ENCODE measurements at regions not wholly inside any gene's neighbourhood (a gene's known extent, or its start where the extent isn't known, plus 50 kb on each side); places are given as distances from the start of the nearest gene placed in this dataset.

- TF ChIP-seq POLR2AphosphoS5 (IDR thresholded peaks at IDR 0.05): no peak
- no peak for TF ChIP-seq CTCF (IDR thresholded peaks at IDR 0.05 in 8 of 11, conservative IDR thresholded peaks at IDR 0.05 in 3 of 11)
- no peak for TF ChIP-seq POLR2A (IDR thresholded peaks at IDR 0.05)
- peaks cover 0 to 28% (median 0%) of the 10 kb centered on the region in 7 donors for H3K27me3 ChIP-seq (replicated peaks in 1 of 7)
- intact Hi-C loops (cut with DNase I; ENCODE audit: low total_unique reads): no loop called here
- H3K36me3 ChIP-seq: no peaks in the 10 kb centered on the region
- no peak for DNase-seq
- no peaks in the 10 kb centered on the region for H3K4me1 ChIP-seq
- 68 to 80% (median 76%) methylated on average over 3 of the region's 3 CpGs for WGBS, 5 donors
- peaks cover 0 to 8% (median 0%) of the 10 kb centered on the region in 8 donors for H3K9me3 ChIP-seq
- no peak overlapping the region for H3K27ac ChIP-seq
- H3K4me3 ChIP-seq: no peak overlapping the region
Observed at GRCh38 chr12:108400056-108400455, 60.9 kb upstream of the CMKLR1 start.

- TF ChIP-seq POLR2A (IDR thresholded peaks at IDR 0.05) (no peak), CTCF (IDR thresholded peaks at IDR 0.05 in 8 of 11, conservative IDR thresholded peaks at IDR 0.05 in 3 of 11) (no peak), POLR2AphosphoS5 (IDR thresholded peaks at IDR 0.05) (no peak)
- no peak for DNase-seq
Observed at GRCh38 chr12:108399514-108399913, 60.4 kb upstream of the CMKLR1 start.

GRCh38 chr12:108394196-108394595 lies 55.1 kb upstream of the CMKLR1 start:
- TF ChIP-seq POLR2A (IDR thresholded peaks at IDR 0.05): no peak
- TF ChIP-seq POLR2AphosphoS5 (IDR thresholded peaks at IDR 0.05): no peak
- no peak for TF ChIP-seq CTCF (IDR thresholded peaks at IDR 0.05 in 8 of 11, conservative IDR thresholded peaks at IDR 0.05 in 3 of 11)
- Histone ChIP-seq H3K27ac (no peak overlapping the region), H3K27me3 (replicated peaks in 1 of 7) (peaks cover 0 to 50% (median 0%) of the 10 kb centered on the region in 7 donors), H3K36me3 (no peaks in the 10 kb centered on the region), H3K9me3 (peaks cover 0 to 8% (median 0%) of the 10 kb centered on the region in 8 donors), H3K4me1 (no peaks in the 10 kb centered on the region), H3K4me3 (no peak overlapping the region)
- no peak for DNase-seq
- intact Hi-C loops (cut with DNase I; ENCODE audit: low total_unique reads): no loop called here
- WGBS, 5 donors: 47 to 71% (median 66%) methylated on average over 5 of the region's 5 CpGs

More at GRCh38 chr12:108399514-108399913, 60.4 kb upstream of the CMKLR1 start:
- 34 to 63% (median 48%) methylated on average over 5 of the region's 5 CpGs for WGBS, 5 donors
- Histone ChIP-seq H3K27me3 (replicated peaks in 1 of 7) (peaks cover 0 to 32% (median 0%) of the 10 kb centered on the region in 7 donors), H3K4me1 (no peaks in the 10 kb centered on the region), H3K27ac (no peak overlapping the region), H3K4me3 (no peak overlapping the region), H3K36me3 (no peaks in the 10 kb centered on the region), H3K9me3 (peaks cover 0 to 8% (median 0%) of the 10 kb centered on the region in 8 donors)
- intact Hi-C loops (cut with DNase I; ENCODE audit: low total_unique reads): no loop called here

- Histone ChIP-seq H3K9me3 (peaks cover 0 to 8% (median 0%) of the 10 kb centered on the region in 8 donors), H3K27ac (no peak overlapping the region), H3K4me3 (no peak overlapping the region), H3K4me1 (no peaks in the 10 kb centered on the region), H3K27me3 (replicated peaks in 1 of 7) (peaks cover 0 to 62% (median 0%) of the 10 kb centered on the region in 7 donors), H3K36me3 (no peaks in the 10 kb centered on the region)
- no peak for DNase-seq
- intact Hi-C loops (cut with DNase I; ENCODE audit: low total_unique reads): no loop called here
- TF ChIP-seq POLR2A (IDR thresholded peaks at IDR 0.05) (no peak), POLR2AphosphoS5 (IDR thresholded peaks at IDR 0.05) (no peak), CTCF (IDR thresholded peaks at IDR 0.05 in 8 of 11, conservative IDR thresholded peaks at IDR 0.05 in 3 of 11) (no peak)
- 77 to 88% (median 87%) methylated on average over 5 of the region's 5 CpGs for WGBS, 5 donors
Observed at GRCh38 chr12:108392284-108392683, 53.2 kb upstream of the CMKLR1 start.

All from spleen (tissue), 11 donors.